GM21360 (cell line): ENCODE measurements at regions not wholly inside any gene's neighbourhood (a gene's known extent, or its start where the extent isn't known, plus 50 kb on each side); places are given as distances from the start of the nearest gene placed in this dataset.
A peak's percentile ranks its signal among the peaks of the same experiment; 100 is the strongest.
"Not testable (repeated sequence)": the region's sequence is repeated elsewhere in the genome, so short reads cannot be mapped to it uniquely, and the experiment has no call there.

ENCODE experiments used
- ATAC-seq: cut with Tn5 transposase; IDR thresholded peaks from one replicate; pipeline ENCODE4 v1.9.1; 2021; ENCODE audit warnings: mild to moderate bottlenecking, moderate library complexity; ENCODE audit not compliant: unreplicated experiment

DNA sequence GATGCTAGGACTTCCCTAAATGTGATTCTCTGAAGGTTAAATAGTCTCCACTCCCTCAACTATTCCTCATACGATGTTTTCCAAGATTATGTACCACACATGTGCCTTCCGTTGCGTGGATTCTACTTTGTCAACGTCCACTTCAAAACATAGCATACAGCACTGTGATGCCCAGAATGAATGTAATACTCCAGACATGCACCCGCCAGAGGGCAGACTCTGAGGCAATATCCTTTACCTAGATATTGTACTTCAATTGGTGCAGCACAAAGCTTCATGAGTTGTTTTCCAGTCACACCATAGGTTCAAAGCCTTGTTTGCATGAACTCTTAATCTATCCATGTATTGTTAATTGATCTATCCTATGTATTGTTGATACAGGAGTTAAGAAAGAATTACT, 201.0 kb upstream of the NABP1 start:
- no peak for ATAC-seq

- no peak for ATAC-seq
These were observed 198.9 kb upstream of the NABP1 start for GRCh38 chr2:191478799-191479679.

DNA sequence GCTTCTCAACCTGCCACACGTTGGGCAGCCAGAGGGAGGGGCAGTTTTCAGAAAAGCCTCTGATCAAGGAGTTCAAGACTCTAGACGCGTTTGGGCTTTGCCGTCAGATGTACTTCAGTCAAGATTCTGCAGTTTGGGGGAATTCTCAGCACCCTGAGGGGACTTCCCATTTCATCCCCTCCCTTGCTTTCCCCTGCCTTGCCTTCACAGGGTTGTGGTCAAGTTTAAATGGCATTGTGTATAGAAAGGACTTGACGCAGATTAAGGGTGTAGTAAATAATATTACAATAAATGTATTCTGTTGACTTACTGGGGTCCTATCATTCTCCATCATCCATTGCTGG, 198.3 kb upstream of the NABP1 start:
- peak; percentile 81 for ATAC-seq

- no peak for ATAC-seq
These were observed 196.4 kb upstream of the NABP1 start for GRCh38 chr2:191481305-191482070.

GRCh38 chr2:191483117-191483516, 194.8 kb upstream of the NABP1 start:
- no peak for ATAC-seq

- ATAC-seq: no peak
These were observed 191.2 kb upstream of the NABP1 start for GRCh38 chr2:191486584-191487320.

- ATAC-seq: no peak
These were observed 189.8 kb upstream of the NABP1 start for GRCh38 chr2:191488135-191488534.

- ATAC-seq: no peak
These were observed 188.8 kb upstream of the NABP1 start for GRCh38 chr2:191489177-191489576.

DNA sequence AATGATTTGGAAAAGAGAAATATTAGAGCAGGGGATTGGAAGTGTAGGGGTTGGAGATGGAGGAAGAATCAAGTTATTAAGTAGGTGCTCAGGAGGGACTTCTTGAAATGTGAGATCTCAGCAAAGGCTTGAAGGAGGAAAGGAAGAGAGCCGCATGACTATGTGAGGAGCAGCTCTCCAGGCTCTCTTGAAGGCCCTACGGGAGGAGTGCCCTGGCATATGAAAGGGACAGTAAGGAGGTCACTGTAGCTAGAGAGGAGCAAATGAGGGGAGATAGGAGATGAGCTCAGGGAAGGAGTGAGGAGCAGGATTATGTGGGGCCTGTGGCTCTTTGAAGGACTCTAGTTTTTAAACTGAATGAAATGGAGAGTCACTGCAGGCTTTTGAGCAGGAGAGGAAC, 181.1 kb upstream of the NABP1 start:
- no peak for ATAC-seq

DNA sequence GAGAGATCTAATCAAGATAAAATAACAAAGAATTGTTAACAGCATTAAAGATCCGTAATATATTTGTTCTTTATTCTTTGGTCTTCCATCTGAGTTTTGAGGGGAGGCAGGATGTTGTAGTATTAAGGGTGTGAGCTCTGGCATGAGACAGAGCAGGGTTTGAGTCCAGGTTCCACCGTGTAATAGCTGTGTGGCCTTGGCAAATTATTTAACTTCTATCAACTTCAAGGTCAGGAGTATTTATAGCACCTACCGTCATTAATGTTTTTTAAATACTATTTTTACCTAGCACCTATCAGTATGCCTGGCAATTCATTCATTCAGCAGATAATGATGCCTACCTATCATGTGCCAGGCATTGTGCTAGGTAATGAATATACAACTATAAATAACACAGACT, 180.1 kb upstream of the NABP1 start:
- ATAC-seq: no peak

GRCh38 chr2:191499050-191499449, 178.9 kb upstream of the NABP1 start:
- no peak for ATAC-seq

- ATAC-seq: no peak
These were observed 177.9 kb upstream of the NABP1 start for GRCh38 chr2:191499874-191500565.

GRCh38 chr2:191500566-191500883, 177.4 kb upstream of the NABP1 start:
- no peak for ATAC-seq

DNA sequence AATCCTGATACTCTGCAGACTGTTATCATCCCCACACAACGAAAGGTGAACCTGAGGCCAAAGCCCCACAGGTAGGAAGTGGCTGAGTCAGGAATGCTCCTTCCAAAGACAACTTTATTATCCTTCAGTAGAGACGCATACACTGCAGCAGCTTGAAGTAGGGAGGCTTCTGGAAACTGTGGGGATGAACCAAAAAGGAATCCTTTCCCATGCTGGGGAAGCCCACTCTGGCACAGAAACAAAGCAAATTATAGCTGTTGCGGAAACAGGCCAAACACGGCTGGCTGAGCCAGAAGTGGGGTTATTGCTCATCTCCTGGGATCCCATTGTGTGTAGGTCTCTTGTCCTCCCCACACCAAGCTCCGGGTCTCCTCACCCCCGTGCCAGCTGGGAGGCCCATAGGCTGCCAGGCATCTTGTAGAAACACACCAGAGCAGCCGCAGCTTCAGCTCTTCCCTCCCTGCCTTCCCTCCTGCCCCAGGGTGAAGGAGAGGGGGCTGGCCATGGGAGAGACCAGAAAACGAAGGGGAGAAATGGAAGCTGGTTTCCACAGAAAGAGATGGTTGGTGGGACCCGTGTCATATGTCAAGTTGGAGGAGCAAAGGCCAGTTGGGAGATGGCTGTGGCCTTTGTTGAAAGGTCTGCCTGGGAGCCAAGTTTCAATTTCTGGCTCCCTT, 176.9 kb upstream of the NABP1 start:
- ATAC-seq: no peak

GRCh38 chr2:191501561-191502168, 176.3 kb upstream of the NABP1 start:
- no peak for ATAC-seq

DNA sequence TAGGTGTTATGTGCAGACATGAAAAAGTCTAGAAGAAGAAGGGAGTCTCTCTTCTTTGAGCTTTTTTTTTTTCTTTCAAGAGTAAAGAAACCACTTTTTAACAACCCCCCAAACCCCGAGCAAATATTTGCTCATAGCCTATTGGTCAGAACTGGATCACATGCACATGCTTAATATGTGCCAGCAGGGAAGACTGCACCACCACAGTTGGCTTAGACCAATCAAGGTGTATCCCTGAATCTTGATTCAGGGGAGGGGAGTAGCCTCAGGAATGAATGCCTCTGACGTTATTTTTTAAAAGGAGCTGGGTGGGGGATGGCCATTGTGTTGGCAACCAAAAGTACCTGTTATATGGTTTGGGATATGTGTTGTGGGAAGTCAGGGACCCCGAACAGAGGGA, 171.4 kb upstream of the NABP1 start:
- no peak for ATAC-seq

DNA sequence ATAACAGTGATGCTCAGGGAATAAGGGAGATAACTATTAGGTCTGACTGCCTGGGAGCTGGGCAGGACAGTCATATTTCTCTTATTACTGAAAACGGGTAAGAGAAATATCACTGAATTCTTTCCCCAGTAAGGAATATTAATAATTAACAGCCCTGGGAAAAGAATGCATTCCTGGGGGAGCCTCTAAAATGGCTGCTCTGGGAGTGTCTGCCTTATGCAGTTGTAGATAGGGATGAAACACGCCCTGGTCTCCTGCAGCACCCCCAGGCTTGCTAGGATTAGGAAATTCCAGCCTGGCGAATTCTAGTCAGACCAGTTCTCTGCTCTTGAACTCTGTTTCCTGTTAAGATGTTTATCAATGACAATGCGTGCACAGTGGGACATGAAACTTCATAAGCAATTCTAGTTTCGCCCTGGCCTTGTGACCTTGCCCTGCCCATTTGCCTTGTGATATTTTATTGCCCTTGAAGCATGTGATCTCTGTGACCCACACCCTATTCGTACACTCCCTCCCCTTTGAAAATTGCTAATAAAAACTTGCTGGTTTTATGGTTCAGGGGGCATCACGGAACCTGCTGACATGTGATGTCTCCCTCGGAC, 170.6 kb upstream of the NABP1 start:
- ATAC-seq: not testable (repeated sequence)

- no peak for ATAC-seq
These were observed 169.2 kb upstream of the NABP1 start for GRCh38 chr2:191508738-191509137.

GRCh38 chr2:191512216-191512835, 165.6 kb upstream of the NABP1 start:
- no peak for ATAC-seq
